ENCODE measurements at regions not wholly inside any gene's neighbourhood (a gene's known extent, or its start where the extent isn't known, plus 50 kb on each side); places are given as distances from the start of the nearest gene placed in this dataset.

DNA sequence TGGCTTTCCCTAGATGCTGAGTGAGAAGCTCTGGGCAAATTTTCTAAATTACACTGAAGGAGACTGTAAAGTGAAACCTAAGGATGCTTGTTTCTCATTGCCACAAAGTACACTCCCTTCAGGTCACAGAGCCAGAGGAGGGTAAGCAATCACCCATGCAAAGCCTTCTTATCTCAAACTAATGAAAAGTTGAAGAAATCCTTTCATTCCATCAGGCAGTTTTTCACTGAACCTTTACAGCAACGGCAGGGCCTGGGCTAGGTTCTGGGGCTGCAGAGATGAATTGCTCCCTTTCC is 106.2 kb downstream of the RASSF10 start:
- CTCF ChIA-PET = no interaction called here
- H3K9me3 ChIP-seq (ENCODE audit: control insufficient read depth, insufficient read depth, low read depth, low read length) = no peaks in the 10 kb centered on the region
- no peaks in the 10 kb centered on the region for H3K4me1 ChIP-seq (ENCODE audit: control insufficient read depth, insufficient read depth, low read length)
- peaks cover 2% of the 10 kb centered on the region for H3K27me3 ChIP-seq (ENCODE audit: control insufficient read depth, insufficient read depth, low read length)
- intact Hi-C loops (cut with micrococcal nuclease; ENCODE audit: unreplicated experiment) (no loop called here), in situ Hi-C loops (cut with HindIII; ENCODE audit: low pct_unique_long_range_greater_than_20kb, low sequenced_read_pairs) (no loop called here)
- DNase-seq (ENCODE audit: low read depth, low spot score) = no peak
- BruUV-seq (replicated peaks) = no TSS peak
- ATAC-seq = no peak
- H3K4me3 ChIP-seq (ENCODE audit: low read depth in 2 of 2, low read length in 2 of 2) = no peak overlapping the region
- no peaks in the 10 kb centered on the region for H3K36me3 ChIP-seq (ENCODE audit: control insufficient read depth, insufficient read depth, low read length)
- no peak overlapping the region for H3K27ac ChIP-seq (ENCODE audit: low read length)
- TF ChIP-seq POLR2AphosphoS5 (IDR thresholded peaks at IDR 0.05; ENCODE audit: low read depth, low read length) (no peak), TCF7L2 (IDR thresholded peaks at IDR 0.05; ENCODE audit: low read depth, low read length) (no peak), SIN3A (IDR thresholded peaks at IDR 0.05; ENCODE audit: borderline replicate concordance, insufficient read depth, low read depth, low read length) (no peak)
- TF ChIP-seq, protein P1, sequence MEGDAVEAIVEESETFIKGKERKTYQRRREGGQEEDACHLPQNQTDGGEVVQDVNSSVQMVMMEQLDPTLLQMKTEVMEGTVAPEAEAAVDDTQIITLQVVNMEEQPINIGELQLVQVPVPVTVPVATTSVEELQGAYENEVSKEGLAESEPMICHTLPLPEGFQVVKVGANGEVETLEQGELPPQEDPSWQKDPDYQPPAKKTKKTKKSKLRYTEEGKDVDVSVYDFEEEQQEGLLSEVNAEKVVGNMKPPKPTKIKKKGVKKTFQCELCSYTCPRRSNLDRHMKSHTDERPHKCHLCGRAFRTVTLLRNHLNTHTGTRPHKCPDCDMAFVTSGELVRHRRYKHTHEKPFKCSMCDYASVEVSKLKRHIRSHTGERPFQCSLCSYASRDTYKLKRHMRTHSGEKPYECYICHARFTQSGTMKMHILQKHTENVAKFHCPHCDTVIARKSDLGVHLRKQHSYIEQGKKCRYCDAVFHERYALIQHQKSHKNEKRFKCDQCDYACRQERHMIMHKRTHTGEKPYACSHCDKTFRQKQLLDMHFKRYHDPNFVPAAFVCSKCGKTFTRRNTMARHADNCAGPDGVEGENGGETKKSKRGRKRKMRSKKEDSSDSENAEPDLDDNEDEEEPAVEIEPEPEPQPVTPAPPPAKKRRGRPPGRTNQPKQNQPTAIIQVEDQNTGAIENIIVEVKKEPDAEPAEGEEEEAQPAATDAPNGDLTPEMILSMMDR (IDR thresholded peaks at IDR 0.05) = no peak
- TF ChIP-seq, protein P2, sequence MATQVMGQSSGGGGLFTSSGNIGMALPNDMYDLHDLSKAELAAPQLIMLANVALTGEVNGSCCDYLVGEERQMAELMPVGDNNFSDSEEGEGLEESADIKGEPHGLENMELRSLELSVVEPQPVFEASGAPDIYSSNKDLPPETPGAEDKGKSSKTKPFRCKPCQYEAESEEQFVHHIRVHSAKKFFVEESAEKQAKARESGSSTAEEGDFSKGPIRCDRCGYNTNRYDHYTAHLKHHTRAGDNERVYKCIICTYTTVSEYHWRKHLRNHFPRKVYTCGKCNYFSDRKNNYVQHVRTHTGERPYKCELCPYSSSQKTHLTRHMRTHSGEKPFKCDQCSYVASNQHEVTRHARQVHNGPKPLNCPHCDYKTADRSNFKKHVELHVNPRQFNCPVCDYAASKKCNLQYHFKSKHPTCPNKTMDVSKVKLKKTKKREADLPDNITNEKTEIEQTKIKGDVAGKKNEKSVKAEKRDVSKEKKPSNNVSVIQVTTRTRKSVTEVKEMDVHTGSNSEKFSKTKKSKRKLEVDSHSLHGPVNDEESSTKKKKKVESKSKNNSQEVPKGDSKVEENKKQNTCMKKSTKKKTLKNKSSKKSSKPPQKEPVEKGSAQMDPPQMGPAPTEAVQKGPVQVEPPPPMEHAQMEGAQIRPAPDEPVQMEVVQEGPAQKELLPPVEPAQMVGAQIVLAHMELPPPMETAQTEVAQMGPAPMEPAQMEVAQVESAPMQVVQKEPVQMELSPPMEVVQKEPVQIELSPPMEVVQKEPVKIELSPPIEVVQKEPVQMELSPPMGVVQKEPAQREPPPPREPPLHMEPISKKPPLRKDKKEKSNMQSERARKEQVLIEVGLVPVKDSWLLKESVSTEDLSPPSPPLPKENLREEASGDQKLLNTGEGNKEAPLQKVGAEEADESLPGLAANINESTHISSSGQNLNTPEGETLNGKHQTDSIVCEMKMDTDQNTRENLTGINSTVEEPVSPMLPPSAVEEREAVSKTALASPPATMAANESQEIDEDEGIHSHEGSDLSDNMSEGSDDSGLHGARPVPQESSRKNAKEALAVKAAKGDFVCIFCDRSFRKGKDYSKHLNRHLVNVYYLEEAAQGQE (IDR thresholded peaks at IDR 0.05; ENCODE audit: insufficient read depth in 1 of 2, low read depth in 2 of 2, low read length in 1 of 2) = no peak
- POLR2A ChIA-PET = no interaction called here

DNA sequence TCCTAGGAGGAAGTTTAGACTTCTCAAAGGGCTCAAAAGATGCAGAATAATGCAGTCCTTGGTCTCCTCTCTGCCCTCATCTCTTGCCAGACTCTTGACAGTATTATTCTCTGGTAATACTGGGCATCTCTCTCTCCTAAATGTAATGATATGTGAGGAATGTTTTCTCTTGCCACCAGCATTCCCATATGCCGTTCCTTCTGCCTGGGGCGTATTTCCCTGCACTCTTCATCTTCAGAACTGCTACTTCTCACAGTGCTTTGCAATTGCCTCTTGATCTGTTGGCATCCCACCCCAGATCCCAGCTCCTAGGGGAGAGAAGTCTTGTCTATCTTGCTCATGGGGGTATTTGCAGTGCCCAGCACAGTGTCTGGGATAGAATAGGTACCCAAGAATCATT is 107.4 kb downstream of the RASSF10 start:
- intact Hi-C loops (cut with micrococcal nuclease; ENCODE audit: unreplicated experiment) (no loop called here), in situ Hi-C loops (cut with HindIII; ENCODE audit: low pct_unique_long_range_greater_than_20kb, low sequenced_read_pairs) (no loop called here)
- Histone ChIP-seq H3K27ac (ENCODE audit: low read length) (no peak overlapping the region), H3K27me3 (ENCODE audit: control insufficient read depth, insufficient read depth, low read length) (peaks cover 2% of the 10 kb centered on the region; the same call in 1 of the 2 replicates), H3K4me1 (ENCODE audit: control insufficient read depth, insufficient read depth, low read length) (no peaks in the 10 kb centered on the region), H3K4me3 (ENCODE audit: low read depth in 2 of 2, low read length in 2 of 2) (no peak overlapping the region), H3K9me3 (ENCODE audit: control insufficient read depth, insufficient read depth, low read depth, low read length) (no peaks in the 10 kb centered on the region), H3K36me3 (ENCODE audit: control insufficient read depth, insufficient read depth, low read length) (no peaks in the 10 kb centered on the region)
- ChIA-PET CTCF (no interaction called here), POLR2A (no interaction called here)
- DNase-seq (ENCODE audit: low read depth, low spot score) (no peak), ATAC-seq (no peak)
- BruUV-seq (replicated peaks) = no TSS peak
- TF ChIP-seq SIN3A (IDR thresholded peaks at IDR 0.05; ENCODE audit: borderline replicate concordance, insufficient read depth, low read depth, low read length) (no peak), POLR2AphosphoS5 (IDR thresholded peaks at IDR 0.05; ENCODE audit: low read depth, low read length) (no peak)
- TF ChIP-seq, protein P1 (IDR thresholded peaks at IDR 0.05) = no peak
- TF ChIP-seq, protein P2 (IDR thresholded peaks at IDR 0.05; ENCODE audit: insufficient read depth in 1 of 2, low read depth in 2 of 2, low read length in 1 of 2) = no peak

Data from Panc1 (cell line).